ENCODE measurements at regions not wholly inside any gene's neighbourhood (a gene's known extent, or its start where the extent isn't known, plus 50 kb on each side); places are given as distances from the start of the nearest gene placed in this dataset.
"Not testable (repeated sequence)": the region's sequence is repeated elsewhere in the genome, so short reads cannot be mapped to it uniquely, and the experiment has no call there.

- no peak for DNase-seq (ENCODE audit: low read depth in 2 of 2)
These were observed 261.2 kb upstream of the NFIA start for GRCh38 chr1:60821156-60821555.

DNA sequence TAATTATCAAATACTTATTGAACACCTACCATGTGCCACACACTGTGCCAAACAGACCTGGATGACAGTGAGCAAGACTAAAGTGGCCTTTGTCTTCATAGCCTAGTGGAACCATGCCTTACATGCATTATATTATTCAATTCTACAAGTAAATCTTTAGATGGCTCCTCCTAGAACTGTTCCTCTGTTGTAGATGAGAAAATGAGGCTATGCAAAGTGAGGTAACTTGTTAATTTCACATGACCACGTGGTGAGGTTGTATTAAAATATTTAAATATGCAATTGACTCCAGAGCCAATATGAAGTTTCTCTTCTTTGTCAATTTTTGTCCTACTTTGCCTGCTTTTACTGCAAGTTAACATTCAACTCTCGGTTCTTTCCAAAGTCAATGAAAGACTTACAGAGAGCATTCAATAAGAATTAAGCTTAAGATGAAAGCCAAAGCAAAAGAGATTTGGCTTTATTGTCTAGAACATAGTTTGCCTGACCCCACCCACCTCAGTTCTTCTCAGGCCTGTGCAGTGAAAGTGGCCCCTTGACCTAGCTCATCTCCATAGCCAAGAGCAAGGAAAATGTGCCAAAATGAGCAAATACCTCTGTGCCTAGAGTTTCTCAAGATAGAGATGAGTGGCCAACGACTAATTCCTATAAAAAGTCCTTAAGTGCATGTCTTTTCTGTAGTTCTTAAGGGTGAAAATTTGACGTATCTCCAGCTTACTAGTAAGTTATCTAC, 263.2 kb upstream of the NFIA start:
- no peak for DNase-seq (ENCODE audit: low read depth in 2 of 2)

DNA sequence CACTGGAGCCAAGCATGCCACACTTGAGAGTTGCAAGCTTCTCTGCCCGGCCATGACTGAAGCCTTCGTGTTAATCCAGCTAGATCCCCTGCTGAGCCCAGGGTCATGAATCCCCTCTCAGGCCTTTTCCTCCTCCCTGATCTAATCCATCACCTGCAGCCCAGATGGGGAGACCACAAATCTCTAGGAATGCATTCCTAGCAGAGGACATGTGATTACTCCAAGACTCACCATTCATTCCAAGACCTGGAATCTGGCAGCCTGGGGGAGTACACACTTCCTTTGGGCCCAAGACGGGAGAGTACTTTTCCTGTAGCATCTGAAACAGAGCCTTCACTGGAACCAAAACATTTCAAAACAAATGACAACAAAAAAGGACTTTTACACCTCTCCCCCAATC, 269.3 kb upstream of the NFIA start:
- no peak for DNase-seq (ENCODE audit: low read depth in 2 of 2)

DNA sequence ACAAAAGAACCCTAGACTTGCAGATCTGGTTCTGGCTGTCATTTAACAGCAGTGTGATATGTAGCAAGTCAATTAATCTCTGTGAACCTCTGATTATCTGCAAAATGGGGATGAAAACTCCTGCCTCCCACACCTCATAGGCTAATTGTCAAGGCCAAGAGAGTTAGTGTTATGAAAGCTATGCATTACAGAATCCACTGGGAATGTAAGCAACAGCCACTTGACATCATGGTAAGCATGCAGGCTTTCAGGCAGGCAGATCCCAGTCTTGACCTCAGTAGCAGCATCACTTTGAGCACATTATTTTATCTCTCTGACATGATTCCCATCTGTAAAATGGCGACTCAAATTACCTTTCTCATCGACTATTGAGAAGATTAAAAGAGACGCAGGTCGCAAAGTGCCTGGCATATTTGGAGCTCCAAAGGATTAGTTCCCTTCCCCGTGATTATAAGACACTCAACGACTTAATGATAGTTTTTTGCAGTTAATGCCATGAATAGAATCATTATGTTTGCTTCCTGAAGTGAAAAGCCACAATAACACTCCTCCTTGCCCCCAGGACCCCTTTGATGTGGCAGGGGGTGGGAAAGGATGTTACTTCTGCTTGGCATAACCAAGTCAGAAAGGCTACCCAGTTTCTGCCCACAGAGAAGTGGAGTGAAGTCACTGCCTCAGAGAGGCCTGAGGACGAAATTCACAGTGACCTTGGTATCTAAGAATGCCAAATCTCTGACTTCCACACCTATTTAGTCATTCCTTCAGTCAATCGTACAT, 273.0 kb upstream of the NFIA start:
- no peak for DNase-seq (ENCODE audit: low read depth in 2 of 2)

DNA sequence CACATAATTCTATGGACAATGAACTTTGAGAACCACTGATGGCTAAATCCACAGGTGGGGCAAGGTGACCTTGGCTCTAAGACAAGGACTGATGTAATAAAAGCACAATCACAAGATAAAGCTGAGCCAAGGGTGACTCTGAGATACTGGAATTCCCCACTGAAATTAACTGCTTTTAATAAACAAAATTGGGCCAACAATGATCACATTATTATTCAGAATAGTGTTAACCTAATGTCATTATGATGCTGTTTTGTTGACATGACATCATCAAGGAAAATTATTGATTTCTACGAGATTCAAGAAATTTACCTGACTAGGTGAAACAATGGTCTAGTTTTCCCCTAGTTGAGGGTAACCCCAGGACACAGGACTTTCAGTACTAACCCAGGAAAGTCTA, 273.7 kb upstream of the NFIA start:
- no peak for DNase-seq (ENCODE audit: low read depth in 2 of 2)

DNA sequence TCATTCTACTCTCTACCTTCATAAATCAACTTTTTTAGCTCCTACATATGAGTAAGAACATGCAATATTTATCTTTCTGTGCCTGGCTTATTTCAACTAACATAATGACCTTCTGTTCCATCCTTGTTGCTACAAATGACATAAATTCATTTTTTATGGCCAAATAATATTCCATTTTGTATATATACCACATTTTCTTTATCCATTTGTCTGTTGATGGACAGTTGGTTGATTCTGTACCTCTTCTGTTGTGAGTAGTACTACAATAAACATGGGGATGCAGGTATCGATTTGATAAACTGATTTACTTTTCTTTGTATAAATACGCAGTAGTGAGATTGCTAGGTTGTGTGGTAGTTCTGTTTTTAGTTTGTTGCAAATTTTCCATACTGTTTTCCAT, 279.5 kb upstream of the NFIA start:
- DNase-seq (ENCODE audit: low read depth in 2 of 2): no peak

GRCh38 chr1:60797351-60797750, 285.0 kb upstream of the NFIA start:
- no peak for DNase-seq (ENCODE audit: low read depth in 2 of 2)

- no peak for DNase-seq (ENCODE audit: low read depth in 2 of 2)
These were observed 291.1 kb upstream of the NFIA start for GRCh38 chr1:60791226-60791625.

GRCh38 chr1:60773099-60773498, 309.3 kb upstream of the NFIA start:
- DNase-seq (ENCODE audit: low read depth in 2 of 2): not testable (repeated sequence)

DNA sequence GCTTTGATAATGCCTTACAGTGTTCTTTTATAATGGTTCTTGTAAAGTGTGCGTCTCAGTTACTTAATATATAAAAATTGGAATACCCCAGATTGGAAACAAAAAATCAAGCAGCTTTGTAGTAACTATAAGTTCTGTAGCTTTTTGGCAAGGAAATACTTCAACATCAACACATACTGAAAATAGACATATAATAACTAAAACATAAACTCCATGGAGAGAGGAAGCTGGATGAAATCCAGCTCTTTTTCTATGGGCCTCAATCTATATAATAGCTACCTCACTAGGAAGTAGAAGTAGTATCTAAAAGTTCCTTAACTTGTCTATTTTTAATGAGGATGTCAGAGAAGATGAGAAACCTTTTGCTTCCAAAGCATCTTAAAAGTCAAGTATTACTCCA, 313.3 kb upstream of the NFIA start:
- no peak for DNase-seq (ENCODE audit: low read depth in 2 of 2)

- DNase-seq (ENCODE audit: low read depth in 2 of 2): peak; percentile 43 to 61
These were observed 317.2 kb upstream of the NFIA start for GRCh38 chr1:60765204-60765603.

- DNase-seq (ENCODE audit: low read depth in 2 of 2): peak in 1 of 2 donors; percentile 28
These were observed 317.9 kb upstream of the NFIA start for GRCh38 chr1:60764489-60764888.

GRCh38 chr1:60763741-60764140, 318.6 kb upstream of the NFIA start:
- DNase-seq (ENCODE audit: low read depth in 2 of 2): no peak

GRCh38 chr1:60762911-60763310, 319.4 kb upstream of the NFIA start:
- DNase-seq (ENCODE audit: low read depth in 2 of 2): no peak

- DNase-seq (ENCODE audit: low read depth in 2 of 2): peak; percentile 36 to 76
These were observed 320.2 kb upstream of the NFIA start for GRCh38 chr1:60762176-60762575.

GRCh38 chr1:60759291-60759690, 323.1 kb upstream of the NFIA start:
- DNase-seq (ENCODE audit: low read depth in 2 of 2): no peak

DNA sequence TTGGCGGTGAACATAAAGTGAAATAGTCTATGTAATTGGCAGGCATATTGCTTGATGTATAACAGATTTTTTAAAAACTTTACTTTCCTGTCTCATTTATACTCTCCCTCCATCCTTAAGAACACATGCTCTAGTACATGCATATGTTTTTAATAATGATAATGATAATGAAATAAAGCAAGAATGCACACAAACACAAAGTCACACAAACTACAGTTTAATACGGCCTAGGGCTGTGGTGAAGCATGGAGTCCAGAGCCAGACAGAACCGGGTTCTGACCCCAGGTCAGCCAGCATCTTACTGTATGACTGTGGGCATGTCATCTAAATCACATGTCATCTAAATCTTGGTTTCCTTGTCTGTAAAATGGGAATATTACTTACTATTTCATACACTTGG, 324.9 kb upstream of the NFIA start:
- no peak for DNase-seq (ENCODE audit: low read depth in 2 of 2)

GRCh38 chr1:60753036-60753900, 329.1 kb upstream of the NFIA start:
- DNase-seq (ENCODE audit: low read depth in 2 of 2): no peak

GRCh38 chr1:60751306-60751705, 331.1 kb upstream of the NFIA start:
- DNase-seq (ENCODE audit: low read depth in 2 of 2): no peak

GRCh38 chr1:60747353-60747752, 335.0 kb upstream of the NFIA start:
- no peak for DNase-seq (ENCODE audit: low read depth in 2 of 2)

DNA sequence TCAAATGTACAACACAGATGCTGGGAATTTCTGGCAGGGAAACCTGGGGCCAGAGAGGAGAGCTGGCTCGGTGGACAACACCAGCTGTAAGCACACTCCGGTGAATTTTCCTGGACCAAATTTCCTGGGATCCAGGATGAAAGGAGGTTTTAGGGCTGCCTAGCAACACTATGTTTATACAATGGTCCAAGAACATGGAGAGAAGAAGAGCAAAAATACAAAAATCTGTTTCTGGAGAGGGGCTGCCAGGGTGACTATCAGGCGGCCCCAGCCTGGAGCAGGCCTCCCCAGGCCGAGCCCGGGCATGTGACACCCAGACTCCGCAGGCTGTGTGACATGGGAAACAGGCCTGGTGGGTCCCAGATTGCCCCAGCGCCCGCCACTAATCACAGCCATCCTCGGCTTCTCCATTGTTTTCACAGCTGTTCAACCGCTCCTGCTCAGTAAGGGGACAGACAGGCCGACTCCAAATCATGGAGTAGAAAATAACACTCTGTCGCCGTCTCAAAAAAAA, 336.0 kb upstream of the NFIA start:
- DNase-seq (ENCODE audit: low read depth in 2 of 2): no peak

GRCh38 chr1:60745484-60745883, 336.9 kb upstream of the NFIA start:
- DNase-seq (ENCODE audit: low read depth in 2 of 2): no peak

Data from dermis microvascular lymphatic vessel endothelial cell (primary cell).